GM21529 (cell line): ENCODE measurements at regions not wholly inside any gene's neighbourhood (a gene's known extent, or its start where the extent isn't known, plus 50 kb on each side); places are given as distances from the start of the nearest gene placed in this dataset.

Experiments used
- ATAC-seq: cut with Tn5 transposase; IDR thresholded peaks from one replicate; pipeline ENCODE4 v1.9.1; 2021; ENCODE audit not compliant: unreplicated experiment

- no peak for ATAC-seq
These were observed 173.2 kb upstream of the PPP2R2D start for GRCh38 chr10:131727560-131727959.

GRCh38 chr10:131728286-131729228, 172.3 kb upstream of the PPP2R2D start:
- no peak for ATAC-seq

GRCh38 chr10:131729361-131729760, 171.4 kb upstream of the PPP2R2D start:
- ATAC-seq, result no peak

- no peak for ATAC-seq
These were observed 170.7 kb upstream of the PPP2R2D start for GRCh38 chr10:131729938-131730660.

GRCh38 chr10:131730771-131731497, 169.9 kb upstream of the PPP2R2D start:
- no peak for ATAC-seq

- no peak for ATAC-seq
These were observed 168.8 kb upstream of the PPP2R2D start for GRCh38 chr10:131731780-131732630.

GRCh38 chr10:131732631-131733127, 168.1 kb upstream of the PPP2R2D start:
- no peak for ATAC-seq

GRCh38 chr10:131733596-131733995, 167.2 kb upstream of the PPP2R2D start:
- no peak for ATAC-seq

GRCh38 chr10:131735577-131735976, 165.2 kb upstream of the PPP2R2D start:
- ATAC-seq, result no peak

- ATAC-seq, result no peak
These were observed 164.4 kb upstream of the PPP2R2D start for GRCh38 chr10:131736321-131736980.

- no peak for ATAC-seq
These were observed 163.0 kb upstream of the PPP2R2D start for GRCh38 chr10:131737543-131738395.

GRCh38 chr10:131738396-131738735, 162.4 kb upstream of the PPP2R2D start:
- ATAC-seq, result no peak

GRCh38 chr10:131739206-131739605, 161.6 kb upstream of the PPP2R2D start:
- no peak for ATAC-seq

- ATAC-seq, result no peak
These were observed 158.3 kb upstream of the PPP2R2D start for GRCh38 chr10:131742500-131742951.

GRCh38 chr10:131743190-131744151, 157.3 kb upstream of the PPP2R2D start:
- no peak for ATAC-seq

GRCh38 chr10:131744346-131744745, 156.5 kb upstream of the PPP2R2D start:
- ATAC-seq, result no peak

GRCh38 chr10:131745591-131745990, 155.2 kb upstream of the PPP2R2D start:
- no peak for ATAC-seq

- ATAC-seq, result no peak
These were observed 154.5 kb upstream of the PPP2R2D start for GRCh38 chr10:131746241-131746711.
